ENCODE measurements at regions not wholly inside any gene's neighbourhood (a gene's known extent, or its start where the extent isn't known, plus 50 kb on each side); places are given as distances from the start of the nearest gene placed in this dataset.

DNA sequence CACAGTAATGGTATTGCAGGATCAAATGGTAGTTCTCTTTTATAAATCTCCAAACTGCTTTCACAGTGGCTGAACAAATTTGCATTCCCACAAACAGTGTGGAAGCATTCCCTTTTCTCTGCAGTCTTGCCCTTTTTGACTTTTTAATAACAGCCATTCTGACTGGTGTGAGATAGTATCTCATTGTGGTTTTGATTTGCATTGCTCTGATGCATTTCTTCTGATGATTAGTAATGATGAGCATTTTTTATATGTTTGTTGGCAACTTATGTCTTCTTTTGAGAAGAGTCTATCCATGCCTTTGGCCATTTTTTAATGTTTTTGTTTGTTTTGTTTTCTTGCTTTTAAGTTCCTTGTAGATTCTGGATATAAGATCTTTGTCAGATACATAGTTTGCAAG is 316.1 kb upstream of the TMCO5A start:
- Histone ChIP-seq H3K9me3 (ENCODE audit: control insufficient read depth, low read length) (no peaks in the 10 kb centered on the region), H3K4me3 (ENCODE audit: extremely low read depth, insufficient read depth, low read length, poor library complexity, severe bottlenecking) (no peak overlapping the region), H3K4me1 (ENCODE audit: control insufficient read depth, insufficient read depth, low read length, poor library complexity, severe bottlenecking) (no peaks in the 10 kb centered on the region), H3K27ac (ENCODE audit: low read depth, low read length, severe bottlenecking) (no peak overlapping the region), H3K36me3 (ENCODE audit: control insufficient read depth, insufficient read depth, low read length) (no peaks in the 10 kb centered on the region)

DNA sequence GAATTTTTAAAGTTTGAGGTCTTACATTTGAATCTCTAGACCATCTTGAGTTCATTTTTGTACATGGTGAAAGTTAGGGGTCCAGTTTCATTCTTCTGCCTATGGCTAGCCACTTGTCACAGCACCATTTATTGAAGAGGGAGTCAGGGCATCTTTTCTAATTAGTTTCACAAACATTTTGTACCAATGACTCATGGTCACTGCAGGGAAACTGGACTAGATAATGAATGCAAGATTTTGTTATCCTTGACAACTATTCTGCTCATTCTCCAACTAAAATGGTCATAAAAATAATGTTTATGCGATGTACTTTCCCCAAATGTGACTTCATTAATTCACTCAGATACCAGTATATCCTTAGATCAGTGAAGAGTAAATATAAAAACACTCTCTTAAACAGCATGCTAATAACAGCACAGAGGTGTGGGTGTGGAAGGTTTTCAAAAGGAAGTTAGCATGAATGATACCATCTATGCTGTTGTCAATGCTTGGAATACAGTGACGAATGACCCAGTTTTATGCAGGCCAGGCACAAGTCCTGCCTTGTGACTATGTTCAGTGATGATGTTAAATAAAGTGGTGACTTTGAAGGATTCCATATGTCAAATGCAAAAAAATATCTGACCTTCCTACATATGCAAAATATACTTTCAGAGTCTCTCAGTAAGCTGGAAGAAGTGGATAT is 314.9 kb upstream of the TMCO5A start:
- no peaks in the 10 kb centered on the region for H3K9me3 ChIP-seq (ENCODE audit: control insufficient read depth, low read length)
- H3K4me3 ChIP-seq (ENCODE audit: extremely low read depth, insufficient read depth, low read length, poor library complexity, severe bottlenecking), result no peak overlapping the region
- no peaks in the 10 kb centered on the region for H3K36me3 ChIP-seq (ENCODE audit: control insufficient read depth, insufficient read depth, low read length)
- no peak overlapping the region for H3K27ac ChIP-seq (ENCODE audit: low read depth, low read length, severe bottlenecking)
- H3K4me1 ChIP-seq (ENCODE audit: control insufficient read depth, insufficient read depth, low read length, poor library complexity, severe bottlenecking), result no peaks in the 10 kb centered on the region
- 89 to 100% methylated on average over 1 of the region's 2 CpGs for WGBS, 2 experiments (ENCODE audit: insufficient coverage in 2 of 2)

DNA sequence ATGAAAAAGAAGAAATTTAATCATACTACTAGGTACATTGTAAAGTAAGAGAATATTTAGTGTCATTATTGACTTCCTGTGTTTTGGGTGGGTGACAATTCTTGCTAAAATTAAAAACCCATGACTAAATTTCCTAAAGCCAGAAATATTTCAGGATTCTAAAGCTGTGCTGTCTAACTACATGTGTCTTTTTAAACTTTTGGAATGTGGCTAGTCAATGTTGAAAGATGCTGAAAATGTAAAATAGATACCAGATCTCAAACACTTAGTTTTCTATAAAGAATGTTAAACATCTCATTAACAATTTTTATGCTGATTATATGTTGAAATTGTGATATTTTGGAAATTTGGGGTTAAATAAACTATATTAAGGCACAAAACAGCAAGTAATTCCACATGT is 308.9 kb upstream of the TMCO5A start:
- no peak overlapping the region for H3K27ac ChIP-seq (ENCODE audit: low read depth, low read length, severe bottlenecking)
- H3K4me1 ChIP-seq (ENCODE audit: control insufficient read depth, insufficient read depth, low read length, poor library complexity, severe bottlenecking), result no peaks in the 10 kb centered on the region
- no peaks in the 10 kb centered on the region for H3K36me3 ChIP-seq (ENCODE audit: control insufficient read depth, insufficient read depth, low read length)
- H3K4me3 ChIP-seq (ENCODE audit: extremely low read depth, insufficient read depth, low read length, poor library complexity, severe bottlenecking), result no peak overlapping the region
- no peaks in the 10 kb centered on the region for H3K9me3 ChIP-seq (ENCODE audit: control insufficient read depth, low read length)

DNA sequence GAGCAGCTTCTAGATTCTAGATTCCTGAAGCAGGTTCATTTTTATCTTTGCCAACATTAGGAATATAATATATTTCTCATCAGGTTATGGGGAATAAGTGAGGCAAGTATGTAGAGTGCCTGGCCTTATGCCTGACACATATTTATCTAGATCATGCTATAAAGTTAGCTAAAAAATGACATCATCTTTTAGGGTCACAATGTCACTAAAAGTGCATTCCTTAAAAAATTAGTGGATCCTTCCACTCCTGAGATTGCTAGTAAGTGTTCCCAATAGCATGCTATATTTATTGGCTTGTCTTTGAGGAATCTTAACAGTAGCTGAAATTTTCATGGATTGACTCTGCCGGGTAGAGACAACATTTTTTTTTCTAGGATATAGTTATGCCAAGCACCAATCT is 305.9 kb upstream of the TMCO5A start:
- H3K4me1 ChIP-seq (ENCODE audit: control insufficient read depth, insufficient read depth, low read length, poor library complexity, severe bottlenecking), result no peaks in the 10 kb centered on the region
- H3K36me3 ChIP-seq (ENCODE audit: control insufficient read depth, insufficient read depth, low read length), result no peaks in the 10 kb centered on the region
- no peak overlapping the region for H3K4me3 ChIP-seq (ENCODE audit: extremely low read depth, insufficient read depth, low read length, poor library complexity, severe bottlenecking)
- WGBS, 2 experiments (ENCODE audit: insufficient coverage in 2 of 2), result no CpG with 5 or more reads among the region's 1 CpG
- H3K27ac ChIP-seq (ENCODE audit: low read depth, low read length, severe bottlenecking), result no peak overlapping the region
- no peaks in the 10 kb centered on the region for H3K9me3 ChIP-seq (ENCODE audit: control insufficient read depth, low read length)

DNA sequence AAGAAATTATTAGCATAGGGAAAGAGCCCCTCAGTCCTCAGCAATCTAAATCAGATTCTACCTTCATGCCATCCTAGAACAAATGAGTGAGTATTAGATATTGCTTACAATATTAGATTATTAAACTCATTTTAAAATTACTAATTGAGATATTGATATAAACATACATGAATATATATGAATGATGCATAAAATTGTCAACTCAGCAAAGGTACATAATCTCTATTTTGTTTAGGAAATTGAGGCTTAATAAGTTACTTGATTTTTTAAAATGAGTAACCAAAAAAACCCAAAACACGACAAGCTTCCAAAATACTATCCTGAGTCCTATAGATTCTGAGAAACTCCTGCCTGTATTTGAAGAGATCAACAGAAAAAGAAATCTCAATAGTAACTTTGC is 297.7 kb upstream of the TMCO5A start:
- H3K36me3 ChIP-seq (ENCODE audit: control insufficient read depth, insufficient read depth, low read length), result no peaks in the 10 kb centered on the region
- no CpG with 5 or more reads among the region's 1 CpG for WGBS, 2 experiments (ENCODE audit: insufficient coverage in 2 of 2)

DNA sequence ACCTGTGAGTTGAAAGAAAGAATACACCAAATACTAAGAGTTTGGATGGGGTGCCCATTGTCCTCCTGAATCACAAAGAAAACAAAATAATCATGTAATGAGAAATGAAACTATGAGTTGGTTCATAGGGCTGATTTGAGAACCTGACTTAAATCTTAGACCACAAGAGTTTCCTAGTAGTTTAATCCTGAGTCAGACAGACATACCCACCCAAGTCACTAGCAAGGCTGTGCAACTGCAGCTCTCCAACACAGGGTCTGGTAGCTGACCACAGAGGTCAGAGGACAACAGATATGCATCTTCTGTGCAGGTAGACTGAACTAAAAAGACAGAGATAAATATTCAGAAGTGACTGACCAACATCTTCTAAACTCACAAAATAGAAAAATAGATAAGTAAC is 296.3 kb upstream of the TMCO5A start:
- Histone ChIP-seq H3K9me3 (ENCODE audit: control insufficient read depth, low read length) (no peaks in the 10 kb centered on the region), H3K4me1 (ENCODE audit: control insufficient read depth, insufficient read depth, low read length, poor library complexity, severe bottlenecking) (no peaks in the 10 kb centered on the region), H3K4me3 (ENCODE audit: extremely low read depth, insufficient read depth, low read length, poor library complexity, severe bottlenecking) (no peak overlapping the region), H3K36me3 (ENCODE audit: control insufficient read depth, insufficient read depth, low read length) (no peaks in the 10 kb centered on the region), H3K27ac (ENCODE audit: low read depth, low read length, severe bottlenecking) (no peak overlapping the region)

More for the DNA sequence above, 297.7 kb upstream of the TMCO5A start:
- H3K27ac ChIP-seq (ENCODE audit: low read depth, low read length, severe bottlenecking), result no peak overlapping the region
- H3K9me3 ChIP-seq (ENCODE audit: control insufficient read depth, low read length), result no peaks in the 10 kb centered on the region
- no peaks in the 10 kb centered on the region for H3K4me1 ChIP-seq (ENCODE audit: control insufficient read depth, insufficient read depth, low read length, poor library complexity, severe bottlenecking)
- H3K4me3 ChIP-seq (ENCODE audit: extremely low read depth, insufficient read depth, low read length, poor library complexity, severe bottlenecking), result no peak overlapping the region

DNA sequence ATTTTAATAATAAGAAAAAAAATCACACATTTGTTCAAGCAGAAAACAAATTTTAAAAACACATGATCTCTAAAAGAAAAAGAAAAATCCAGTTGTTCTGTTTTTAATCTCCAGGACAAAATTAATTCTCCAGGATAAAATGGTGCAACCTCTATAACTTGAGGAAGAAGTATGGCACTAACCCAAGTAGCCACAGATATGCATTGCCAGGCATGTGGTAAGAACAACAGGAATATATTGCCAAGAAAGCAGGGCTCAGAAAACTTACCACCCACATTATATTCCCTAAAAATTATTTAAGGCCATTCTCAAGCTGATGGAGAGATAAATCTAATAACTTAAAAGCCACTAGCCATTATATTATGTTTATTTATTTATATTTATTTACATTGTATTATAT is 295.7 kb upstream of the TMCO5A start:
- Histone ChIP-seq H3K4me3 (ENCODE audit: extremely low read depth, insufficient read depth, low read length, poor library complexity, severe bottlenecking) (no peak overlapping the region), H3K4me1 (ENCODE audit: control insufficient read depth, insufficient read depth, low read length, poor library complexity, severe bottlenecking) (no peaks in the 10 kb centered on the region), H3K36me3 (ENCODE audit: control insufficient read depth, insufficient read depth, low read length) (no peaks in the 10 kb centered on the region), H3K9me3 (ENCODE audit: control insufficient read depth, low read length) (no peaks in the 10 kb centered on the region), H3K27ac (ENCODE audit: low read depth, low read length, severe bottlenecking) (no peak overlapping the region)

DNA sequence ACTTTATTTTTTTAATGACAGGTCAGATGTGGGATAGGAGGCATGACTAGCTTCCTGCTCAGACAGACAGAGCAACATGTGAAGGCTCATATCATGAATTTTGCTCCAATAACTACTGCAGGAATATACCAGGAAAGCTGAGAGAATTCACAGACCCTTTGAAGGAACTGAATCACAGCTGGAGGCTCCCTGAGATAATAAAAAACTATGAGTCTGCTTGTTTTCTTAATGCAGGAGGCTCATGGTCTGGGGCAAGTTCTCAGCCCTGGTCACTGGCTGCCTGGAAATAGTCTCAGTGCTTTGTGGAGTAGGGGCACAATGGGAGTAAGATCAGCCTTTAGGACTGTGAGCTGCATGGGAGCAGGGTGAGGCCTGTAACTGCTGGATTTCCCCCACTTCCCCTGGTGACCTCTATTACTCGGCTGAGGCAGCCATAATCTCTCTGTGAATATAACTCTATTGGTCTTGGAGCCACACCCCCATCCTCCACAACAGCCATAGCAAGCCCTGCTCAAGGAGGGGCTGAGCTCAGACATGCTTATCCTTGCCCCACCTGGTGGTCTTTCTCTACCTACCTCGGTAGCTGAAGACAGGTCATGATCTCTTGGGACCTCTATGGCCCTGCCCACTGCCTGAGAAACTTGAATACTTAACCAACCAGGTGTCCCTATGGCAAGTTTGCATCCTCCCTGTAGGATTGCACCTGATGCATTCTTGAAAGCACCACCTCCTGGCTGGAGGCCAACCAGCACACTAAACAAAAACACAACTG is 281.6 kb upstream of the TMCO5A start:
- peaks cover 5% of the 10 kb centered on the region for H3K9me3 ChIP-seq (ENCODE audit: control insufficient read depth, low read length)
- H3K4me3 ChIP-seq (ENCODE audit: extremely low read depth, insufficient read depth, low read length, poor library complexity, severe bottlenecking), result no peak overlapping the region
- no peaks in the 10 kb centered on the region for H3K4me1 ChIP-seq (ENCODE audit: control insufficient read depth, insufficient read depth, low read length, poor library complexity, severe bottlenecking)
- no peaks in the 10 kb centered on the region for H3K36me3 ChIP-seq (ENCODE audit: control insufficient read depth, insufficient read depth, low read length)
- WGBS, 2 experiments (ENCODE audit: insufficient coverage in 2 of 2), result 56 to 94% methylated on average over 1 to 2 of the region's 2 CpGs
- no peak overlapping the region for H3K27ac ChIP-seq (ENCODE audit: low read depth, low read length, severe bottlenecking)

DNA sequence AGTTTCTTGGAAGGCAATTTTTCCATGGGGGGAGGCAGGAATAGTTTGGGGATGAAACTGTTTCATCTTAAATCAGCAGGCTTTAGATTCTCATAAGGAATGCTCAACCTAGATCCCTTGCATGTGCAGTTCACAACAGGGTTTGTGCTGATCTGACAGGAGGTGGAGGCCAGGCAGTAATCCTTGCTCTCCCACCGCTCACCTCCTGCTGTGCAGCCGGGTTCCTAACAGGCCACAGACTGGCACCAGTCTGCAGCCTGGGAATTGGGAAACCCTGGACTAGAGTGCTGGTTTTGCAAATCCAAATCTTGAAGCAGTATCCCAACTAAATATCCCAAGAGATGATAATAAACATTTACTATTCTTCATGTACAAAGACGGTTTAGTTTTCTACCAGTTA is 256.3 kb upstream of the TMCO5A start:
- Histone ChIP-seq H3K36me3 (ENCODE audit: control insufficient read depth, insufficient read depth, low read length) (no peaks in the 10 kb centered on the region), H3K27ac (ENCODE audit: low read depth, low read length, severe bottlenecking) (no peak overlapping the region), H3K4me3 (ENCODE audit: extremely low read depth, insufficient read depth, low read length, poor library complexity, severe bottlenecking) (no peak overlapping the region), H3K9me3 (ENCODE audit: control insufficient read depth, low read length) (no peaks in the 10 kb centered on the region), H3K4me1 (ENCODE audit: control insufficient read depth, insufficient read depth, low read length, poor library complexity, severe bottlenecking) (no peaks in the 10 kb centered on the region)
- WGBS, 2 experiments (ENCODE audit: insufficient coverage in 2 of 2), result 20 to 54% methylated on average over 1 to 3 of the region's 3 CpGs

DNA sequence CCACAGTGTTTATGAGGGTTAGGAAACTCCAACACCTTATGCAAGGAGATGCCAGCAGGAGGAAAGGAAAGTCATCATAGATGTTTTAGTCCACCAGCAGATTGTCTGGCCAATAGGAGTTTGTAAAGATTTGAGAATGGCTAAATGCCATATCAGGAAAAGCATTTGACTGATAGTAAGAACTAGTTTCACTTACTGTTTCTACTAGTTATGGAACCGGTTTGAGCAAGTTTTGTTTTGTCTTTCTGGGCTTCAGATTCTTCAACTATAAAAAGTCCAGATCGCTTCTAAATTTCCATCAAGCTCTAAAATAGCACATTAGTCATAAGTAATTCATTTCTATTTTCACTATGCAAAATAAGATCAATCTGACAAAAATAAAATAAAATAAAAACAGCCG is 254.8 kb upstream of the TMCO5A start:
- Histone ChIP-seq H3K4me3 (ENCODE audit: extremely low read depth, insufficient read depth, low read length, poor library complexity, severe bottlenecking) (no peak overlapping the region), H3K4me1 (ENCODE audit: control insufficient read depth, insufficient read depth, low read length, poor library complexity, severe bottlenecking) (no peaks in the 10 kb centered on the region), H3K36me3 (ENCODE audit: control insufficient read depth, insufficient read depth, low read length) (no peaks in the 10 kb centered on the region), H3K9me3 (ENCODE audit: control insufficient read depth, low read length) (no peaks in the 10 kb centered on the region), H3K27ac (ENCODE audit: low read depth, low read length, severe bottlenecking) (no peak overlapping the region)
- WGBS, 2 experiments (ENCODE audit: insufficient coverage in 2 of 2), result no CpG with 5 or more reads among the region's 3 CpGs

DNA sequence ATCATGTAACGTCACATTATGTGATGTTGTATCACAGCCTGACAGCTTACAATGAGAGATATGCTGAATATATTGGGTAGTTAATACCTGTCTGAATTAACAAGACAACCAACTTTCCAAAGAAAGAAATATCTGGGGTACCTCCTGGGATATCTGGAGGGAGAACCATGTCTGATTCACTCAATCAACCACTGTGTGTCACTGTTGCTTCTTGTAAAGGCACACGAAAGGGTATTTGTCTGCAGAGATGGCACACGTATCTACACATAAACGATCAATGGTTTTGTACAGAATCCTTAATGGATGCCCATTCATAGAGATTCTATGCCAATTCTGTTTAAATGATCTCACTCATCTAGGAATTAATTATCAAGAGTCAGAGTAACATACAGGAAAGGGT is 252.1 kb upstream of the TMCO5A start:
- H3K4me3 ChIP-seq (ENCODE audit: extremely low read depth, insufficient read depth, low read length, poor library complexity, severe bottlenecking), result no peak overlapping the region
- no peaks in the 10 kb centered on the region for H3K36me3 ChIP-seq (ENCODE audit: control insufficient read depth, insufficient read depth, low read length)
- WGBS, 2 experiments (ENCODE audit: insufficient coverage in 2 of 2), result 50 to 80% methylated on average over 1 to 3 of the region's 4 CpGs
- H3K9me3 ChIP-seq (ENCODE audit: control insufficient read depth, low read length), result no peaks in the 10 kb centered on the region
- H3K4me1 ChIP-seq (ENCODE audit: control insufficient read depth, insufficient read depth, low read length, poor library complexity, severe bottlenecking), result no peaks in the 10 kb centered on the region
- H3K27ac ChIP-seq (ENCODE audit: low read depth, low read length, severe bottlenecking), result no peak overlapping the region

All from mesodermal cell (in vitro differentiated cells).